ENCODE measurements at regions not wholly inside any gene's neighbourhood (a gene's known extent, or its start where the extent isn't known, plus 50 kb on each side); places are given as distances from the start of the nearest gene placed in this dataset.

GRCh38 chr16:66287416-66287815 is 79.1 kb upstream of the CDH5 start:
- no peak overlapping the region for H3K27ac Mint-ChIP-seq
- WGBS, 2 experiments (ENCODE audit: insufficient coverage in 1 of 2, insufficient read length in 1 of 2): 83% methylated on average over 2 of the region's 2 CpGs; no CpG with 5 or more reads in 1 of the 2 experiments
- Histone ChIP-seq H3K4me3 (ENCODE audit: low read length) (no peak overlapping the region), H3K36me3 (ENCODE audit: control insufficient read depth, insufficient read depth, low read length) (no peaks in the 10 kb centered on the region), H3K27me3 (ENCODE audit: control insufficient read depth, insufficient read depth, low read length, poor library complexity, severe bottlenecking) (no peaks in the 10 kb centered on the region), H3K9ac (ENCODE audit: extremely low read depth, low read length, poor library complexity, severe bottlenecking) (no peak overlapping the region), H3K9me3 (ENCODE audit: control insufficient read depth, low read length) (no peaks in the 10 kb centered on the region), H3K4me1 (ENCODE audit: control insufficient read depth, insufficient read depth, low read length) (no peaks in the 10 kb centered on the region), H3K27ac (ENCODE audit: low read depth, low read length) (no peak overlapping the region)
- peak; percentile 16 for DNase-seq
- TF ChIP-seq, protein P1, sequence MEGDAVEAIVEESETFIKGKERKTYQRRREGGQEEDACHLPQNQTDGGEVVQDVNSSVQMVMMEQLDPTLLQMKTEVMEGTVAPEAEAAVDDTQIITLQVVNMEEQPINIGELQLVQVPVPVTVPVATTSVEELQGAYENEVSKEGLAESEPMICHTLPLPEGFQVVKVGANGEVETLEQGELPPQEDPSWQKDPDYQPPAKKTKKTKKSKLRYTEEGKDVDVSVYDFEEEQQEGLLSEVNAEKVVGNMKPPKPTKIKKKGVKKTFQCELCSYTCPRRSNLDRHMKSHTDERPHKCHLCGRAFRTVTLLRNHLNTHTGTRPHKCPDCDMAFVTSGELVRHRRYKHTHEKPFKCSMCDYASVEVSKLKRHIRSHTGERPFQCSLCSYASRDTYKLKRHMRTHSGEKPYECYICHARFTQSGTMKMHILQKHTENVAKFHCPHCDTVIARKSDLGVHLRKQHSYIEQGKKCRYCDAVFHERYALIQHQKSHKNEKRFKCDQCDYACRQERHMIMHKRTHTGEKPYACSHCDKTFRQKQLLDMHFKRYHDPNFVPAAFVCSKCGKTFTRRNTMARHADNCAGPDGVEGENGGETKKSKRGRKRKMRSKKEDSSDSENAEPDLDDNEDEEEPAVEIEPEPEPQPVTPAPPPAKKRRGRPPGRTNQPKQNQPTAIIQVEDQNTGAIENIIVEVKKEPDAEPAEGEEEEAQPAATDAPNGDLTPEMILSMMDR (conservative IDR thresholded peaks at IDR 0.05): no peak
- no peaks in the 10 kb centered on the region for H3K9me3 Mint-ChIP-seq
- peaks cover 3% of the 10 kb centered on the region for H3K27me3 Mint-ChIP-seq (ENCODE audit: insufficient read depth)
- no peak overlapping the region for H3K4me3 Mint-ChIP-seq
- no peaks in the 10 kb centered on the region for H3K4me1 Mint-ChIP-seq
- no peaks in the 10 kb centered on the region for H3K36me3 Mint-ChIP-seq (ENCODE audit: low read depth)

GRCh38 chr16:66286527-66286926 is 80.0 kb upstream of the CDH5 start:
- no peaks in the 10 kb centered on the region for H3K36me3 ChIP-seq (ENCODE audit: control insufficient read depth, insufficient read depth, low read length)
- H3K9me3 ChIP-seq (ENCODE audit: control insufficient read depth, low read length): no peaks in the 10 kb centered on the region
- Mint-ChIP-seq H3K9me3 (no peaks in the 10 kb centered on the region), H3K27me3 (ENCODE audit: insufficient read depth) (no peaks in the 10 kb centered on the region), H3K4me3 (no peak overlapping the region), H3K4me1 (no peaks in the 10 kb centered on the region), H3K27ac (no peak overlapping the region), H3K36me3 (ENCODE audit: low read depth) (no peaks in the 10 kb centered on the region)
- no peak overlapping the region for H3K9ac ChIP-seq (ENCODE audit: extremely low read depth, low read length, poor library complexity, severe bottlenecking)
- H3K4me1 ChIP-seq (ENCODE audit: control insufficient read depth, insufficient read depth, low read length): no peaks in the 10 kb centered on the region
- no peak overlapping the region for H3K4me3 ChIP-seq (ENCODE audit: low read length)
- H3K27me3 ChIP-seq (ENCODE audit: control insufficient read depth, insufficient read depth, low read length, poor library complexity, severe bottlenecking): no peaks in the 10 kb centered on the region
- no peak overlapping the region for H3K27ac ChIP-seq (ENCODE audit: low read depth, low read length)
- peak; percentile 33 for DNase-seq
- WGBS, 2 experiments (ENCODE audit: insufficient coverage in 1 of 2, insufficient read length in 1 of 2): 91 to 98% methylated on average over 6 to 9 of the region's 9 CpGs
- TF ChIP-seq, protein P1 (conservative IDR thresholded peaks at IDR 0.05): no peak

DNA sequence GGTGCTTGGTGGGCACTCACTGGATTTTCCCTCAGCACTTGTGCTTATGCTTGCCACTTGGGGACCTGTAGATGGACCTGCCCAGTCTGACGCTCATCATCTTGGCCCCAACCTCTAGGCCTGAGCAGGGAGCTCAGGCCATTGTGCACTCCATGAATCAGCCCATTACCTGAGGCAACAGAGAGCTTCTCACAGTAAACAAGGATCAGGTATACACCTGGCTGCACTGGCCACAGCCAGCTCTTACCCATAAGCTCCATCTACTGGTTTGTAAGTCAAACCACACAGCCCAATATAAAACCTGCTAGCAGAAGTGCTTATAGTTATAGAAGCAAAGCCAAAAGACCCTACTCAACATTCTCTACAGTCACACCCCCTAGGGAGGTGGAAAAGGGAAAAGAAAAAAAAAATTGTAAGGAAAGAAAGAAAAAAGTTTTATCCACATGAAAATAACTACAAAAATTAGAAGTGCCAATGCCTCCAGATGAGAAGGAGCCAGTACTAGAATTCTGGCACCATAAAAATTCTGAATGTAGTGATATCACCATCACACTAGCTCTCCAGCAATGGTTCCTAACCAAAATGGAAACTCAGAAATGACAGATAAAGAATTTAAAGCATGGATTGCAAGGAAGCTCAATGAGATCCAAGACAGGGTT is 87.8 kb upstream of the CDH5 start:
- Histone ChIP-seq H3K27me3 (ENCODE audit: control insufficient read depth, insufficient read depth, low read length, poor library complexity, severe bottlenecking) (no peaks in the 10 kb centered on the region), H3K36me3 (ENCODE audit: control insufficient read depth, insufficient read depth, low read length) (no peaks in the 10 kb centered on the region), H3K4me1 (ENCODE audit: control insufficient read depth, insufficient read depth, low read length) (no peaks in the 10 kb centered on the region), H3K4me3 (ENCODE audit: low read length) (no peak overlapping the region), H3K27ac (ENCODE audit: low read depth, low read length) (no peak overlapping the region), H3K9me3 (ENCODE audit: control insufficient read depth, low read length) (no peaks in the 10 kb centered on the region), H3K9ac (ENCODE audit: extremely low read depth, low read length, poor library complexity, severe bottlenecking) (no peak overlapping the region)
- WGBS, 2 experiments (ENCODE audit: insufficient coverage in 1 of 2, insufficient read length in 1 of 2): 79 to 100% methylated on average over 1 of the region's 1 CpG
- peak; percentile 52 for DNase-seq
- H3K27me3 Mint-ChIP-seq (ENCODE audit: insufficient read depth): no peaks in the 10 kb centered on the region
- peak overlapping the region; percentile 75 for H3K27ac Mint-ChIP-seq
- no peaks in the 10 kb centered on the region for H3K36me3 Mint-ChIP-seq (ENCODE audit: low read depth)
- peaks cover 5% of the 10 kb centered on the region for H3K4me1 Mint-ChIP-seq
- H3K9me3 Mint-ChIP-seq: peaks cover 10% of the 10 kb centered on the region
- H3K4me3 Mint-ChIP-seq: no peak overlapping the region
- TF ChIP-seq, protein P1 (conservative IDR thresholded peaks at IDR 0.05): peak; percentile 70

Data from endodermal cell (in vitro differentiated cells).